ENCODE measurements at regions not wholly inside any gene's neighbourhood (a gene's known extent, or its start where the extent isn't known, plus 50 kb on each side); places are given as distances from the start of the nearest gene placed in this dataset.

DNA sequence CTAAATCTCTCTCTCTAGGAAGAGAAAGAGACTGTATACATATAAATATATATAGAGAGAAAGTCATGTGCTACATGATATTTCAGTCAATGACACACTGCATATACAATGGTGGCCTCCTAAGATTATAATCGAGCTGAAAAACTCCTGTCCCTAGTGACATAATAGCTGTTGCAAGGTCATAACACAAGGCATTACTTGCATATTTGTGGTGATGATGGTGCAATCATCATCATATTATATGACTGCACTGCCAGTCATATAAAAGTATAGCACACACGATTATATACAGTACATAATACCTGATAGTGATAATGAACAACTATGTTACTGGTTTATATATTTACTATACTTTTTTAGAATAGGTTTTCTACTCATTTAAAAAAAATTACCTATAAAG, 316.7 kb downstream of the FGFR2 start:
- TF ChIP-seq, protein P1, sequence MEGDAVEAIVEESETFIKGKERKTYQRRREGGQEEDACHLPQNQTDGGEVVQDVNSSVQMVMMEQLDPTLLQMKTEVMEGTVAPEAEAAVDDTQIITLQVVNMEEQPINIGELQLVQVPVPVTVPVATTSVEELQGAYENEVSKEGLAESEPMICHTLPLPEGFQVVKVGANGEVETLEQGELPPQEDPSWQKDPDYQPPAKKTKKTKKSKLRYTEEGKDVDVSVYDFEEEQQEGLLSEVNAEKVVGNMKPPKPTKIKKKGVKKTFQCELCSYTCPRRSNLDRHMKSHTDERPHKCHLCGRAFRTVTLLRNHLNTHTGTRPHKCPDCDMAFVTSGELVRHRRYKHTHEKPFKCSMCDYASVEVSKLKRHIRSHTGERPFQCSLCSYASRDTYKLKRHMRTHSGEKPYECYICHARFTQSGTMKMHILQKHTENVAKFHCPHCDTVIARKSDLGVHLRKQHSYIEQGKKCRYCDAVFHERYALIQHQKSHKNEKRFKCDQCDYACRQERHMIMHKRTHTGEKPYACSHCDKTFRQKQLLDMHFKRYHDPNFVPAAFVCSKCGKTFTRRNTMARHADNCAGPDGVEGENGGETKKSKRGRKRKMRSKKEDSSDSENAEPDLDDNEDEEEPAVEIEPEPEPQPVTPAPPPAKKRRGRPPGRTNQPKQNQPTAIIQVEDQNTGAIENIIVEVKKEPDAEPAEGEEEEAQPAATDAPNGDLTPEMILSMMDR (IDR thresholded peaks at IDR 0.05; ENCODE audit: insufficient read depth, low read length, poor library complexity, severe bottlenecking) = no peak
- TF ChIP-seq EZH2phosphoT487 (conservative IDR thresholded peaks at IDR 0.05; ENCODE audit: low read length) = no peak
